ENCODE measurements at regions not wholly inside any gene's neighbourhood (a gene's known extent, or its start where the extent isn't known, plus 50 kb on each side); places are given as distances from the start of the nearest gene placed in this dataset.

GRCh38 chr4:179607003-179607402 lies 2164.8 kb upstream of the AGA start:
- no peak for TF ChIP-seq CTCF (IDR thresholded peaks at IDR 0.05; ENCODE audit: low read depth, low read length, missing control alignments)
- no peak for DNase-seq (ENCODE audit: low read depth)
- in situ Hi-C loops (cut with HindIII; ENCODE audit: low sequenced_read_pairs) = no loop called here
- H3K4me3 ChIP-seq (ENCODE audit: low read depth, low read length) = no peak overlapping the region

- no peak overlapping the region for H3K4me3 ChIP-seq (ENCODE audit: low read depth, low read length)
- no peak for TF ChIP-seq CTCF (IDR thresholded peaks at IDR 0.05; ENCODE audit: low read depth, low read length, missing control alignments)
- in situ Hi-C loops (cut with HindIII; ENCODE audit: low sequenced_read_pairs) = no loop called here
- no peak for DNase-seq (ENCODE audit: low read depth)
Measured at GRCh38 chr4:179615704-179616103, 2173.5 kb upstream of the AGA start.

- no peak for TF ChIP-seq CTCF (IDR thresholded peaks at IDR 0.05; ENCODE audit: low read depth, low read length, missing control alignments)
- no peak for DNase-seq (ENCODE audit: low read depth)
- H3K4me3 ChIP-seq (ENCODE audit: low read depth, low read length) = no peak overlapping the region
- in situ Hi-C loops (cut with HindIII; ENCODE audit: low sequenced_read_pairs) = no loop called here
Measured at GRCh38 chr4:179618966-179619365, 2176.7 kb upstream of the AGA start.

- in situ Hi-C loops (cut with HindIII; ENCODE audit: low sequenced_read_pairs) = no loop called here
- no peak overlapping the region for H3K4me3 ChIP-seq (ENCODE audit: low read depth, low read length)
- DNase-seq (ENCODE audit: low read depth) = peak; percentile 53
- TF ChIP-seq CTCF (IDR thresholded peaks at IDR 0.05; ENCODE audit: low read depth, low read length, missing control alignments) = no peak
Measured at GRCh38 chr4:179624768-179625181, 2182.5 kb upstream of the AGA start.

- in situ Hi-C loops (cut with HindIII; ENCODE audit: low sequenced_read_pairs) = no loop called here
- DNase-seq (ENCODE audit: low read depth) = peak; percentile 58
- no peak overlapping the region for H3K4me3 ChIP-seq (ENCODE audit: low read depth, low read length)
- TF ChIP-seq CTCF (IDR thresholded peaks at IDR 0.05; ENCODE audit: low read depth, low read length, missing control alignments) = peak; percentile 52
Measured at GRCh38 chr4:179625406-179625805, 2183.2 kb upstream of the AGA start.

- in situ Hi-C loops (cut with HindIII; ENCODE audit: low sequenced_read_pairs) = no loop called here
- TF ChIP-seq CTCF (IDR thresholded peaks at IDR 0.05; ENCODE audit: low read depth, low read length, missing control alignments) = peak; percentile 41
- no peak for DNase-seq (ENCODE audit: low read depth)
- H3K4me3 ChIP-seq (ENCODE audit: low read depth, low read length) = no peak overlapping the region
Measured at GRCh38 chr4:179626687-179627086, 2184.4 kb upstream of the AGA start.

- TF ChIP-seq CTCF (IDR thresholded peaks at IDR 0.05; ENCODE audit: low read depth, low read length, missing control alignments) = no peak
- no peak overlapping the region for H3K4me3 ChIP-seq (ENCODE audit: low read depth, low read length)
- no peak for DNase-seq (ENCODE audit: low read depth)
- in situ Hi-C loops (cut with HindIII; ENCODE audit: low sequenced_read_pairs) = no loop called here
Measured at GRCh38 chr4:179631321-179631720, 2189.1 kb upstream of the AGA start.

Data from astrocyte of the cerebellum (primary cell).